ENCODE measurements at regions not wholly inside any gene's neighbourhood (a gene's known extent, or its start where the extent isn't known, plus 50 kb on each side); places are given as distances from the start of the nearest gene placed in this dataset.

- peak; percentile 17 for TF ChIP-seq POLR2AphosphoS5 (IDR thresholded peaks at IDR 0.05)
- TF ChIP-seq, protein P1, sequence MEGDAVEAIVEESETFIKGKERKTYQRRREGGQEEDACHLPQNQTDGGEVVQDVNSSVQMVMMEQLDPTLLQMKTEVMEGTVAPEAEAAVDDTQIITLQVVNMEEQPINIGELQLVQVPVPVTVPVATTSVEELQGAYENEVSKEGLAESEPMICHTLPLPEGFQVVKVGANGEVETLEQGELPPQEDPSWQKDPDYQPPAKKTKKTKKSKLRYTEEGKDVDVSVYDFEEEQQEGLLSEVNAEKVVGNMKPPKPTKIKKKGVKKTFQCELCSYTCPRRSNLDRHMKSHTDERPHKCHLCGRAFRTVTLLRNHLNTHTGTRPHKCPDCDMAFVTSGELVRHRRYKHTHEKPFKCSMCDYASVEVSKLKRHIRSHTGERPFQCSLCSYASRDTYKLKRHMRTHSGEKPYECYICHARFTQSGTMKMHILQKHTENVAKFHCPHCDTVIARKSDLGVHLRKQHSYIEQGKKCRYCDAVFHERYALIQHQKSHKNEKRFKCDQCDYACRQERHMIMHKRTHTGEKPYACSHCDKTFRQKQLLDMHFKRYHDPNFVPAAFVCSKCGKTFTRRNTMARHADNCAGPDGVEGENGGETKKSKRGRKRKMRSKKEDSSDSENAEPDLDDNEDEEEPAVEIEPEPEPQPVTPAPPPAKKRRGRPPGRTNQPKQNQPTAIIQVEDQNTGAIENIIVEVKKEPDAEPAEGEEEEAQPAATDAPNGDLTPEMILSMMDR (IDR thresholded peaks at IDR 0.05): no peak
Observed at GRCh38 chr3:30544812-30545211, 61.6 kb upstream of the TGFBR2 start.
